H9 (cell line): ENCODE measurements at regions not wholly inside any gene's neighbourhood (a gene's known extent, or its start where the extent isn't known, plus 50 kb on each side); places are given as distances from the start of the nearest gene placed in this dataset.

Experiments
- DNase-seq: peaks from one replicate; pipeline ENCODE4 v3.0.0-alpha.2; 2017
- H2AFZ ChIP-seq: one replicate; pipeline ENCODE4 v1.6.1; 2013; ENCODE audit warnings: mild to moderate bottlenecking, low read length, control low read depth, moderate library complexity
- H2AK5ac ChIP-seq: 2 replicates; pipeline ENCODE4 v1.6.1; 2013; ENCODE audit warnings: low read length, control low read depth, mixed read lengths; ENCODE audit not compliant: insufficient read length
- H2BK120ac ChIP-seq: one replicate; pipeline ENCODE4 v1.6.1; 2013; ENCODE audit warnings: low read depth, mild to moderate bottlenecking, low read length, control low read depth, inconsistent platforms; ENCODE audit not compliant: poor library complexity, severe bottlenecking
- H2BK12ac ChIP-seq: 2 replicates; pipeline ENCODE4 v1.6.1; 2013; ENCODE audit warnings: low read length, control low read depth, mixed read lengths, low read depth; ENCODE audit not compliant: insufficient read length
- H2BK15ac ChIP-seq: 2 replicates; pipeline ENCODE4 v1.6.1; 2013; ENCODE audit warnings: low read depth, low read length, control low read depth
- H2BK20ac ChIP-seq: one replicate; pipeline ENCODE4 v1.6.1; 2013; ENCODE audit warnings: low read depth, mild to moderate bottlenecking, low read length, control low read depth, inconsistent platforms; ENCODE audit not compliant: poor library complexity, severe bottlenecking
- H2BK5ac ChIP-seq: 2 replicates; pipeline ENCODE4 v1.6.1; 2013; ENCODE audit warnings: low read length, control low read depth, mixed read lengths; ENCODE audit not compliant: insufficient read length
- H3K14ac ChIP-seq: 2 replicates; pipeline ENCODE4 v1.6.1; 2013; ENCODE audit warnings: low read length, control low read depth; ENCODE audit not compliant: insufficient read depth
- H3K18ac ChIP-seq: 2 replicates; pipeline ENCODE4 v1.6.1; 2013; ENCODE audit warnings: low read depth, mild to moderate bottlenecking, mixed read lengths, low read length, control low read depth; ENCODE audit not compliant: insufficient read length
- H3K23ac ChIP-seq: 2 replicates; pipeline ENCODE4 v1.6.1; 2013; ENCODE audit warnings: low read length, control low read depth, mixed read lengths, low read depth; ENCODE audit not compliant: insufficient read length
- H3K23me2 ChIP-seq: 2 replicates; pipeline ENCODE4 v1.6.1; 2013; ENCODE audit warnings: low read depth, mild to moderate bottlenecking, mixed read lengths, low read length, control low read depth; ENCODE audit not compliant: insufficient read length, poor library complexity, severe bottlenecking
- H3K27ac ChIP-seq: 2 replicates; pipeline ENCODE4 v1.5.1; 2013; ENCODE audit warnings: low read length, control low read depth, mixed read lengths, low read depth; ENCODE audit not compliant: insufficient read length
- H3K27me3 ChIP-seq: 2 replicates; pipeline ENCODE4 v1.6.1; 2013; ENCODE audit warnings: low read length, control low read depth, inconsistent platforms; ENCODE audit not compliant: insufficient read depth
- H3K4ac ChIP-seq: 2 replicates; pipeline ENCODE4 v1.6.1; 2013; ENCODE audit warnings: low read depth, mild to moderate bottlenecking, control low read depth, inconsistent platforms, low read length, moderate library complexity
- H3K4me1 ChIP-seq: 2 replicates; pipeline ENCODE4 v1.6.1; 2013; ENCODE audit warnings: low read length, control low read depth, inconsistent platforms; ENCODE audit not compliant: insufficient read depth
- H3K4me2 ChIP-seq: 2 replicates; pipeline ENCODE4 v1.6.1; 2013; ENCODE audit warnings: low read length, control low read depth, mixed read lengths; ENCODE audit not compliant: insufficient read length, insufficient read depth
- H3K56ac ChIP-seq: 2 replicates; pipeline ENCODE4 v1.6.1; 2013; ENCODE audit warnings: low read depth, mild to moderate bottlenecking, mixed read lengths, low read length, control low read depth; ENCODE audit not compliant: insufficient read length
- H3K79me1 ChIP-seq: 2 replicates; pipeline ENCODE4 v1.6.1; 2013; ENCODE audit warnings: low read depth, mild to moderate bottlenecking, moderate library complexity, low read length, control low read depth, inconsistent platforms; ENCODE audit not compliant: insufficient read depth, poor library complexity, severe bottlenecking
- H3K79me2 ChIP-seq: 2 replicates; pipeline ENCODE4 v1.6.1; 2013; ENCODE audit warnings: low read length, control low read depth, inconsistent platforms; ENCODE audit not compliant: insufficient read depth
- H3K9ac ChIP-seq: 2 replicates; pipeline ENCODE4 v1.6.1; 2013; ENCODE audit warnings: low read length, control low read depth, mixed read lengths; ENCODE audit not compliant: insufficient read length; ENCODE audit errors: extremely low read depth
- H3K9me3 ChIP-seq: one replicate; pipeline ENCODE4 v1.6.1; 2013; ENCODE audit warnings: low read depth, low read length, inconsistent platforms; ENCODE audit not compliant: control insufficient read depth
- H3T11ph ChIP-seq: one replicate; pipeline ENCODE4 v1.6.1; 2013; ENCODE audit warnings: mild to moderate bottlenecking, low read length, control low read depth, inconsistent platforms
- H4K20me1 ChIP-seq: one replicate; pipeline ENCODE4 v1.6.1; 2013; ENCODE audit not compliant: control insufficient read depth, insufficient read length, insufficient read depth
- H4K5ac ChIP-seq: 2 replicates; pipeline ENCODE4 v1.6.1; 2013; ENCODE audit warnings: low read depth, mild to moderate bottlenecking, mixed read lengths, low read length, control low read depth; ENCODE audit not compliant: insufficient read length
- H4K8ac ChIP-seq: replicated peaks from 2 replicates; pipeline ENCODE4 v1.6.1; 2013; ENCODE audit warnings: low read length, control low read depth, mixed read lengths, low read depth; ENCODE audit not compliant: insufficient read length
- H4K91ac ChIP-seq: 2 replicates; pipeline ENCODE4 v1.6.1; 2013; ENCODE audit warnings: low read depth, mild to moderate bottlenecking, moderate library complexity, mixed read lengths, low read length, control low read depth; ENCODE audit not compliant: insufficient read length
- H3K27ac Mint-ChIP-seq, 3 experiments: 2 replicates in 2 of 3; 3 replicates in 1 of 3; pipeline ENCODE4 v1.8.0; 2020 to 2021; ENCODE audit warnings: mixed read lengths in 3 of 3, mild to moderate bottlenecking in 1 of 3, moderate library complexity in 1 of 3
- H3K27me3 Mint-ChIP-seq: 2 replicates; pipeline ENCODE4 v1.8.0; 2021; ENCODE audit warnings: low read depth, mild to moderate bottlenecking, moderate library complexity, mixed read lengths
- H3K36me3 Mint-ChIP-seq, 3 experiments: 2 replicates in 2 of 3; 3 replicates in 1 of 3; pipeline ENCODE4 v1.8.0; 2020 to 2021; ENCODE audit warnings: low read depth in 3 of 3, mixed read lengths in 3 of 3; ENCODE audit not compliant: insufficient read depth in 1 of 3
- H3K4me1 Mint-ChIP-seq, 2 experiments: 2 replicates each; pipeline ENCODE4 v1.8.0; 2020; ENCODE audit warnings: mixed read lengths in 2 of 2
- H3K4me3 Mint-ChIP-seq, 2 experiments: 2 replicates in 1 of 2; 3 replicates in 1 of 2; pipeline ENCODE4 v1.8.0; 2020 to 2021; ENCODE audit warnings: mild to moderate bottlenecking in 2 of 2, mixed read lengths in 2 of 2, moderate library complexity in 1 of 2
- H3K9me3 Mint-ChIP-seq, 2 experiments: 2 replicates in 1 of 2; 3 replicates in 1 of 2; pipeline ENCODE4 v1.8.0; 2020; ENCODE audit warnings: mild to moderate bottlenecking in 2 of 2, mixed read lengths in 2 of 2, moderate library complexity in 1 of 2
- CTCF ChIP-seq: fragments of 200-600 bp; sonication (generic); conservative IDR thresholded peaks from 3 replicates; pipeline ENCODE4 v1.8.0; 2021; ENCODE audit warnings: antibody characterized with exemption, mild to moderate bottlenecking
- WGBS: extraction: QIAGEN DNeasy Blood & Tissue Kit; methylation state at CpG from one replicate; pipeline ENCODE4 v1.1.7; 2013; ENCODE audit warnings: missing lambda C conversion rate, low lambda C conversion rate, mixed read lengths; ENCODE audit not compliant: insufficient read length; ENCODE audit errors: extremely low coverage; 5-methylcytosine and 5-hydroxymethylcytosine counted together

GRCh38 chr1:91172541-91172940 lies 150.7 kb upstream of the ZNF644 start:
- no peak overlapping the region for H2AK5ac ChIP-seq
- no peak overlapping the region for H3K4ac ChIP-seq
- Mint-ChIP-seq H3K27ac (no peak overlapping the region), H3K4me1 (0 out of 4 replicates have a peak, but pooled peaks cover 0 to 3% of the 10 kb centered on the region in 2 experiments), H3K4me3 (no peak overlapping the region), H3K9me3 (no peaks in the 10 kb centered on the region), H3K27me3 (peaks cover 2% of the 10 kb centered on the region; the same call in 1 of the 2 replicates), H3K36me3 (no peaks in the 10 kb centered on the region)
- no peaks in the 10 kb centered on the region for H3K9me3 ChIP-seq
- H3K79me1 ChIP-seq, result no peaks in the 10 kb centered on the region
- no peak overlapping the region for H2BK15ac ChIP-seq
- H3T11ph ChIP-seq, result no peak overlapping the region
- H3K18ac ChIP-seq, result no peak overlapping the region
- DNase-seq, result no peak
- H2AFZ ChIP-seq, result no peak overlapping the region
- no peaks in the 10 kb centered on the region for H3K4me1 ChIP-seq
- no peak overlapping the region for H3K27ac ChIP-seq
- TF ChIP-seq CTCF, result no peak
- H3K9ac ChIP-seq, result no peak overlapping the region
- no peak overlapping the region for H2BK5ac ChIP-seq
- H3K23ac ChIP-seq, result no peak overlapping the region
- H3K56ac ChIP-seq, result no peak overlapping the region
- H3K14ac ChIP-seq, result no peak overlapping the region
- H3K4me2 ChIP-seq, result no peak overlapping the region
- no peaks in the 10 kb centered on the region for H3K79me2 ChIP-seq
- H2BK12ac ChIP-seq, result no peak overlapping the region
- no peaks in the 10 kb centered on the region for H3K27me3 ChIP-seq
- H4K5ac ChIP-seq, result no peak overlapping the region
- H4K8ac ChIP-seq, result no peak overlapping the region
- no peak overlapping the region for H2BK120ac ChIP-seq
- WGBS, result no CpG with 5 or more reads among the region's 2 CpGs
- no peak overlapping the region for H2BK20ac ChIP-seq
- no peak overlapping the region for H4K91ac ChIP-seq
- H3K23me2 ChIP-seq, result no peaks in the 10 kb centered on the region
- H4K20me1 ChIP-seq, result no peaks in the 10 kb centered on the region
